GM18499 (cell line): ENCODE measurements at regions not wholly inside any gene's neighbourhood (a gene's known extent, or its start where the extent isn't known, plus 50 kb on each side); places are given as distances from the start of the nearest gene placed in this dataset.
A peak's percentile ranks its signal among the peaks of the same experiment; 100 is the strongest.

Source experiments
- ATAC-seq: cut with Tn5 transposase; IDR thresholded peaks from one replicate; pipeline ENCODE4 v1.9.1; 2021; ENCODE audit warnings: moderate number of reproducible peaks; ENCODE audit not compliant: insufficient read depth, unreplicated experiment

GRCh38 chr17:12422651-12423050 lies 243.0 kb upstream of the MYOCD start:
- ATAC-seq: no peak

GRCh38 chr17:12423337-12423736 lies 242.4 kb upstream of the MYOCD start:
- ATAC-seq: no peak

DNA sequence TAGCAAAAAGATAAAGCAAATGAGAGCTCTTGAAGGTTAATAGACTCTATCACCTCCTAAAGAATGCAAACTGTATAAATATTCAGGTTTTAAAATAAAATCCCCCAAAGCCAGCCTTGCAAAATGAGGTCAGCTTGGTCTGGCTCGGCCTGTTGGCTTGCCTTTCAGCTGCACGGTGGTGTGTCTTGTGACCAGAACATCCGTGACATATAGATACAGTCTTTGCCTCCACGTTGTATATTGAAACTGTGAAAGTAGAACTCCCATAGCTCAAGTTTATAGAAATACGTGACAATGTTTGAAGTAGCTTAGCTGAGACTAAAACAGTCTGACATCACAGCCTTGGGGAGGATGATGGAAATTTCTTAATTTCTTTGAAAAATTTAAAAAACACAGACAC lies 236.6 kb upstream of the MYOCD start:
- no peak for ATAC-seq

DNA sequence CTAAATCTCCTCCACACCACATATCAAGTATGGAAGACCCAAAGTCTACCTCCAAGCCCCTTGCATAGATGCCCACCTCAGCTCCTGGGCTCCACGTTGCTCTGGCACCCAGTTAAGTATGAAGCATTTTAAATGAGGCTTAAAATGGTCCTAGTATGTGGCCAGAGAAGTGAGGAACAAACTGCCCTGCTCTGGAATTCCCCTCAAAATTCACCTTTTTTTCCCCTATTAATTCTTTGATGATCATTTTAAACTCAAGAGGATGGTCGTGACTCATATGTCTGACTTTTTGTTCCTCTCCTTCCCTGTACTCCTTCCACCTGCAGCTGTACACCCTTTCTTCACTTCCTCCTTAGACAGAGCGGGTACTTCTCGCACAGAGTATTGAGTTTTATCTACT lies 234.5 kb upstream of the MYOCD start:
- peak; percentile 85 for ATAC-seq

- no peak for ATAC-seq
These were observed 227.5 kb upstream of the MYOCD start for GRCh38 chr17:12438212-12438611.

DNA sequence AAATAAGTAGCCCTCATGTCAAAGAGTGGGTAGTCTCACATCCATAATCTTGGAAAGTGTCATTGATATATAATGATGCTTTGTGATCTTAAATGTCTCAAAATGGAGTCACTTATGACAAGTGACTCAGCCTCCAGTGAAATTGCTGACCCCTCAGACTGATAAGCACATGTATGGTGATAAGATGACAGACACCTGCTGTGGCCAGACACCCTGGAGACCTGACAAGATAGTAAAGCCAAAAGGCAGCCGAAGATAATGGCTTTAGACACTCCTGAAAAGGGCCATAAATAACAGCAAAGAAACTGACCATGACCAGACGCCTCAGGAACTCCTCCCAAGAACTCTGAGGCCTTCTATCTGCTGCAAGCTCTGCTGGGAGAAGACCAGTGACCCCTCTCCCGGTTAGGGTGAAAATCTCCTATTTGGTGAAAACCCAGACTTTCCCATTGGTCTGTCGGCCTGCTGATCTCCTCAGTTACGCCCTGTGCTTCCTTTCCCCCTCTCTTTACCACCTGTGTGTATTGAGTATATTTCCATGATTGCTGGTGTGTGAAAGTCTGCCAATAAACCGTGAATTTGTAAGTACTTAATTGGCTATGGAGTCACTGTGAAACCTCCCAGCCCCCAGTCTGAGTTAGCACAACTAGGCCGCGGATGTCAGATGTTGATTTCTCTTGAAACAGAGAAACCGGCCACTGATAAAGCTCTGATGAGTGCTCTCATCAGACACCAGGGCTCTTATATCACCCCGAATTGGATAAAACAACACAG lies 226.7 kb upstream of the MYOCD start:
- no peak for ATAC-seq

DNA sequence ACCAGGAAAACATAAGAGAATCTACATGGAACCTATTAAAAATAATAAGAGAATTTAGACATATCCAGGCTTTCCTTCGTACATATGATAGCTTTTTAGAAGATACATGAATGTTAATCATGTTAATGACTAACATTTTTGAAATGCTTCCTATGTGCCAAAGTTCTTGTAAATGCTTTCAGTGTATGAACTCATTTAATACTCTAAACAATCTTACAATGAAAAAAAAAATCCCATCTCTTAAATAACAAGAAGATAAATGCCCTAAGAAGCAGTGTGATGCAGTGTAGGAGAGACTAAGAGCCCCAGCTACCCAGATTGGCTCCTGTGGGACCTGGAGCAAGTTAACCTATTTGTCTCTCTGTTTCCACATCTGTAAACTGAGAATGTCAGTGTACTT lies 220.4 kb upstream of the MYOCD start:
- no peak for ATAC-seq

DNA sequence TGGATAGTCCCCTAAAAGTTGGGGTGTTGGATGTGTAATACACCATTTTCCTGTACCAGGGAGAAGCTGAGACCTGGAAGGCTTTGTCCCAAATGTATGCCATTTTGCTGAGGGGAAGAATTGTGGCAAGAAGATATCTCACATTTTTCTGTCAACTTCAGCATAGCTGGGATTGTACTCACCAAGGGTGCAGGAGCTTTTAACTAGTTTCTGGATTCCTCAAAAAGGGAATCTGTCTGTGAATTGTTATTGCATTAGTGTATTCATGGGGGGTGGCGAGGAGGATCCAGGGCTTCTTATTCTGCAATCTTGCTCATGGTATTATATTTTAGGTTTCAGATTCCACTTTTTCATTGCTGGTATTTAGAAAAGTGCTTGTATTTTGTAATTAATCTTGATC lies 208.2 kb upstream of the MYOCD start:
- no peak for ATAC-seq

DNA sequence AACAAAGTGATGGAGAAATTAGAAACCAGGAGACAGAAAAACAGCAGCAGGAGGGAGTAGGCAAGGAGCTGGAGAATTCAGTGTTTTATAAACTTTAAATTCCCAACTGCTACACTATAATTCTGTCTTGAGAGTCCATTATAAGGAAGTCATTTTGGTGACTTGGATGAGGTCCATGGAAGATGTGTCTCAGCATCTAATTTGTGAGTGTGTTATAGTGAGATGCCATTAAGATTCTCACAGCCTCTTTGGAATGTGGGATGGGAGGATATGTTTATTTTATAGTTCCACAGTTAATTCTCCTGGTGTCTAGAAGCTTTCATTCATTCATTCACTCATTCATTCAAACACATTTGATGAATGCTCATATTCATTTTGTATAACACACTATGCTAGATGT lies 206.0 kb upstream of the MYOCD start:
- ATAC-seq: no peak

DNA sequence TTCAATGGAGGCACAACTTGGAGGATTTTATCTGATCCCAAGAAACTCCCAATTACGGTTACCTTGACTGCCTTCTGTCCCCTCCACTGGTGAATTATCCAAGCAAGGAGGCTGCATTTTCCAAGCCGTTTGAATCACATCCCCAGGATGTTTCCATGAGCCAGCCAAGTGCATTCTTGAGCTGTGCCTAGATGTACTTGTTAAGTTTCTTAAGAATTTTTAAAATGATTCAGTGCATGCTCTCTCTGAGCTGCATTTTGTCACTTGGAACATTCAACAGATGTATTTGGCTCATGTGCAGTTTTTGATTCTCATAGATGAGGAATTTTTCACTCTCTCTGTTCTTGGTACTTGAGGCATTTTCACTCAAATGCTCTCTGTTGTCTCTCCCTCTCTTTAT lies 202.6 kb upstream of the MYOCD start:
- ATAC-seq: no peak

DNA sequence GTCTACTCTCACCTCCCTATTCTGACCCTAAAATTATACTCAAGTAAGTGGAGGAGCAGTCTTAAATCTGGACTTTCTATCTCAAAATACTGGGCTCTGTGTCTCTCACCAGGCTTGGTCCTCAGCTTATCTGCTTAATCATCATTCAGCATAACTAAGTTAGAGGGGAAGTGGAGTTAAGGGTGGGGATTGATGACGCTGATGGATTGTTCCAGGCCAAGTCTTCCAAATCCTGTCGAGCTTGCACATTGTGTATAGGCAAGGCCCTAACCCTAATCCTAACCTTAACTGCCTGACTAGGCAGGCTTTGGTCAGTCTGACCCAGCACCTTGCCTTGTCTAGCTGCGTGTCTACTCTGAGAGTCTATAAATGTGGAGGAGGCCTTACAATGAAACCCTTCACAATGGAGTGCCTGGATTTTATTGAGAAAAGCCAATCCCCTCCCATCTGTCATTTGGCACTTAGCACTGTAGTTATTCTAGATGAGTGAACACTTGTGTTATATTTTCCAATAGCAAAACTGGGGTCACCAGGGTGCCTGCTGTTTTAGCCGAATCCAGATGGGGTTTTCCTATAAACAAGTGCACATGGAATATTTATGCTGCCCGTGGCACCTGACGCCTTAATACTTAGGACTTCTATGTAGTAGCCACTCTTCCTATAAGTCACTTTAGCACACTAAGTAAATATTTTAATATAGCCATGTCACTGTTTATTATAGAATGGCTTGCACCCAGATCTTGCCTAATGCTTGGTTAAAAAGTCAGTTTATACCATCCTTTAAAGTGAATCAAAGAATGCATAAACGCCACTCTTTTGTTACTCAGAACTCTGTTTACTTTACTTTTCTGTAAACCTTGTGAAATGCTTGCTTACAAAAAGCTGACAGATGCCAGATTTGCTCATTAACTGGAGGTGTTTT lies 193.2 kb upstream of the MYOCD start:
- no peak for ATAC-seq

GRCh38 chr17:12478311-12478710 lies 187.4 kb upstream of the MYOCD start:
- no peak for ATAC-seq

DNA sequence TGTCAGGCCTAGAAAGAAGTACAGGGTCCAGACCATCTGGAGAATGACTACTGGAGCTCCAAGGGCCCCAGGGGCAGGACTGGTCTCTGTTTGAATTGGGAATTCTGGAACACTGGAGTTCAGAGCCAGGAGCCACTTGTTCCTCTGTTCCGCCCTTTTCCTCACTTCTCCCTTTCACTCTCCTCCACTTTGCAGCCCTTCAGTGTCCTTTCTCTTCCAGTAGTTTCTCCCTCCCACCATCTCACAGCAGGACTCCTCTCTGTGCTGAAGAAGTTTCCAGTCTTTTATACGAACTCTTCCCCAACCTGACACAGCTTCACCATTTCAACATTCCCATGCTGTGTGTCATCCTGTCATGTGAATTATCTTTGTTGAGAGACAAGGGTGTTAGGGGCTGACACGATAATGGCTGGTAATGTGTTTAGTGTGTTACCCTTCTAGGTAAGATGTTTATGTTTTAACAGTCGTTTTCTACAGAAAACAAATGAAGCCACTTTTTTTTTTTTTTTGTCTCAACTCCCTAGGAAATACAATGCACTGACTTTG lies 180.3 kb upstream of the MYOCD start:
- no peak for ATAC-seq

DNA sequence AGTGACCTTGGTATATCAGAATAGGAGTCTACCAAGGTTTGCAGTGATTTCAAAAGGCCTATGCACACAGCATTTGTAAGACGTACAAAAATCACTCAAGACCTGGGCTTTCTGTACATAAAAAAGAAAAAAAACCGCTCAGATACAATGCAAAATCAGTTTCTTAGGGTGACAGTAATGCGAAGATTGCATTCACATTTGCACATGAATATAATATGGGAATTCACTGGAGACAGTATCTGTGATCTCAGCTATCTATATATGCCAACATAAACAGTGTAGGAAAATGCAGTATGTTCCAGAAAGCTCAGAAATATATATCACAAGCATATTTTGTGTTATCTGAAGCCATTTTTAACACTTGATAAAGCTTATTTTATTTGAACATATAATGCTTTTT lies 176.4 kb upstream of the MYOCD start:
- ATAC-seq: no peak

- ATAC-seq: no peak
These were observed 173.2 kb upstream of the MYOCD start for GRCh38 chr17:12492450-12492849.

DNA sequence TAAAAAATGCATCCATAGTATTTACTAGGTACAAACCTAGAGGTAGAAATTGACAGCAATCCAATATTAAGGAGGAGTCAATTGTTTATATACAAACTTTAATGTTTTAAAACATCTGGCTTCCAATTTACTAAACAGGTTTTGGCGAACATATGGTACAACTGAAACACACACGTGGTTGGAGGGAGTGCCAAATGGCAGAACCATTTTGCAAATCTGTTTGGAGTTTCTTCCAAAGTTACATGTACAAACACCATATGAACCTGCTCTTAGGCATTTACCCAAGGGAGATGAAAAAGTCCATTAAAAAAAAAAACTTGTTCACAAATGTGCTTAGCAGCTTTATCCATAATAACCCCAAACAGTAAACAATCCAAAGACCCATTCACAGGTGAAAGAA lies 159.8 kb upstream of the MYOCD start:
- no peak for ATAC-seq

DNA sequence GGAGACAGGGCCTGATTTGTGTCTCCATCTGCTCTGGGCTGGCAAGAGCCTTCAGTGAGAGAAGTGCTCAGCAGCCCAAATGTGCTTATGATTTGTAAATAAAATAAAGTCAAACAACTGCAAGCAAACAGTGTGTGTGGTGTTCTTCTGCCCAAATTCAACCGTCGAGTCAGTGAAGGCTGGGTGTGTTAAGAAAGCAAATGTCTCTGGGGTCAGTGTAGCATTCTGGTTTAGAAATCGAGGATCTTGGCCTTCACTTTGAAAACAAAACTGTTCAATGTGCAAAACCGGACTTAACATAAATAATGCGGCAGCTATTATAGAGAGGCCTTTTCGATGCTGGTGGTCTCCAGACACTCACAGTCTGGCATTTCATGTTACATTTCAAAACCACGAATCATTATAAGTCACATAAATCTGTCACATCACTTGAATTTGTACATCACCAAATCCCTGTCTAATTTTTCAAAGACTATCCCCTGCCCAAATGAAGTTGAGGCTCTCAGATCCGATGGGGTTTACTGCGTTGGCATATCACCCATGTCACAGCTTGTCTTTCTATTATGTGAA lies 158.6 kb upstream of the MYOCD start:
- no peak for ATAC-seq

- no peak for ATAC-seq
These were observed 155.9 kb upstream of the MYOCD start for GRCh38 chr17:12509801-12510200.

- ATAC-seq: no peak
These were observed 155.2 kb upstream of the MYOCD start for GRCh38 chr17:12510535-12510934.

- ATAC-seq: no peak
These were observed 152.9 kb upstream of the MYOCD start for GRCh38 chr17:12512694-12513355.
